SK-N-MC (cell line): ENCODE measurements at regions not wholly inside any gene's neighbourhood (a gene's known extent, or its start where the extent isn't known, plus 50 kb on each side); places are given as distances from the start of the nearest gene placed in this dataset.
"Not testable (repeated sequence)": the region's sequence is repeated elsewhere in the genome, so short reads cannot be mapped to it uniquely, and the experiment has no call there.

Experiments used
- EZH2 ChIP-seq: fragments of 200-600 bp; sonication (generic); IDR thresholded peaks from one replicate; pipeline ENCODE4 v1.6.1; 2017; ENCODE audit warnings: antibody characterized with exemption
- FOXP2 ChIP-seq: optimal IDR thresholded peaks from 2 replicates; pipeline ENCODE3; 2011; ENCODE audit warnings: mild to moderate bottlenecking, moderate library complexity; ENCODE audit not compliant: insufficient read depth; ENCODE audit errors: extremely low read length, control extremely low read depth
- POLR2AphosphoS5 ChIP-seq: IDR thresholded peaks from 2 replicates; pipeline ENCODE4 v1.6.1; 2012; ENCODE audit warnings: mild to moderate bottlenecking, low read depth, low read length, borderline replicate concordance

DNA sequence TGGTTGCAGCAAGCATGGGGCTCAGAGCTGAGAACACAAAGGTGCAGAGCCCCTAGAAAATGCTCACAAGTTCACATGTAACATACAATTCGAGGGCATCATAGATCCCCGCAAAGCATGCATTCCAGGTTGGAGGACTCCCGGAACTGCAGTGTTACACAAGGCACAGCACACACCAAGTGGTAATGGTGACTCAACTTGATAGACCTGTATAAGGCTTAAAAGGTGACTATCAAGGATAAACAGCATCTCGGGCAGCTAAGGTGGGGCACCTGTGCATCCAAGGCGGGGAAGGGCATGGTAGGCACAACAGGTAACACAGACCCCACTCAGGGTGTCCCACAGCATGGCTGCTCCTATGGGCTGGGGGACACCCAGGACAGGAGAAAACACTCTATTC lies 167.3 kb downstream of the KLRB1 start:
- TF ChIP-seq POLR2AphosphoS5, EZH2, FOXP2: not testable (repeated sequence)
